Osteoblast (primary cell): ENCODE measurements at regions not wholly inside any gene's neighbourhood (a gene's known extent, or its start where the extent isn't known, plus 50 kb on each side); places are given as distances from the start of the nearest gene placed in this dataset.
"Not testable (repeated sequence)": the region's sequence is repeated elsewhere in the genome, so short reads cannot be mapped to it uniquely, and the experiment has no call there.

Experiments
- DNase-seq: peaks from one replicate; pipeline ENCODE4 v3.0.0; 2011; ENCODE audit warnings: low spot score, mixed read lengths; ENCODE audit not compliant: insufficient read length; ENCODE audit errors: missing footprints
- H2AFZ ChIP-seq: 2 replicates; pipeline ENCODE4 v1.6.0; 2011; ENCODE audit warnings: mild to moderate bottlenecking, low read length
- H3K27ac ChIP-seq: 2 replicates; pipeline ENCODE4 v1.5.1; 2011; ENCODE audit warnings: mild to moderate bottlenecking, low read depth, low read length, moderate library complexity
- H3K27me3 ChIP-seq: 2 replicates; pipeline ENCODE4 v1.6.0; 2012; ENCODE audit warnings: mild to moderate bottlenecking, control low read depth, inconsistent platforms, low read length, moderate library complexity; ENCODE audit not compliant: insufficient read depth
- H3K36me3 ChIP-seq: 2 replicates; pipeline ENCODE4 v1.5.1; 2011; ENCODE audit warnings: mild to moderate bottlenecking, low read length, control low read depth, moderate library complexity; ENCODE audit not compliant: insufficient read depth
- H3K4me1 ChIP-seq: 2 replicates; pipeline ENCODE4 v1.5.1; 2011; ENCODE audit warnings: mild to moderate bottlenecking, low read length, control low read depth, moderate library complexity; ENCODE audit not compliant: insufficient read depth
- H3K4me2 ChIP-seq: 2 replicates; pipeline ENCODE4 v1.6.0; 2011; ENCODE audit warnings: mild to moderate bottlenecking, low read length; ENCODE audit not compliant: insufficient read depth
- H3K4me3 ChIP-seq: fragments of 200-600 bp; sonication (generic); 3 replicates; pipeline ENCODE4 v1.5.1; 2012; ENCODE audit warnings: mild to moderate bottlenecking, low read length, inconsistent platforms; ENCODE audit not compliant: insufficient read depth
- H3K79me2 ChIP-seq: 2 replicates; pipeline ENCODE4 v1.6.0; 2012; ENCODE audit warnings: mild to moderate bottlenecking, low read length, control low read depth, inconsistent platforms; ENCODE audit not compliant: insufficient read depth
- H3K9me3 ChIP-seq: 2 replicates; pipeline ENCODE4 v1.5.1; 2011; ENCODE audit warnings: low read depth, low read length, control low read depth
- H4K20me1 ChIP-seq: 2 replicates; pipeline ENCODE4 v1.6.0; 2012; ENCODE audit warnings: mild to moderate bottlenecking, low read length, control low read depth; ENCODE audit not compliant: insufficient read depth
- TF ChIP-seq, protein P1 (sequence below): IDR thresholded peaks from 2 replicates; pipeline ENCODE4 v1.5.1; 2011; ENCODE audit warnings: mild to moderate bottlenecking, low read depth, low read length, moderate library complexity; ENCODE audit errors: extremely low read depth

DNA sequence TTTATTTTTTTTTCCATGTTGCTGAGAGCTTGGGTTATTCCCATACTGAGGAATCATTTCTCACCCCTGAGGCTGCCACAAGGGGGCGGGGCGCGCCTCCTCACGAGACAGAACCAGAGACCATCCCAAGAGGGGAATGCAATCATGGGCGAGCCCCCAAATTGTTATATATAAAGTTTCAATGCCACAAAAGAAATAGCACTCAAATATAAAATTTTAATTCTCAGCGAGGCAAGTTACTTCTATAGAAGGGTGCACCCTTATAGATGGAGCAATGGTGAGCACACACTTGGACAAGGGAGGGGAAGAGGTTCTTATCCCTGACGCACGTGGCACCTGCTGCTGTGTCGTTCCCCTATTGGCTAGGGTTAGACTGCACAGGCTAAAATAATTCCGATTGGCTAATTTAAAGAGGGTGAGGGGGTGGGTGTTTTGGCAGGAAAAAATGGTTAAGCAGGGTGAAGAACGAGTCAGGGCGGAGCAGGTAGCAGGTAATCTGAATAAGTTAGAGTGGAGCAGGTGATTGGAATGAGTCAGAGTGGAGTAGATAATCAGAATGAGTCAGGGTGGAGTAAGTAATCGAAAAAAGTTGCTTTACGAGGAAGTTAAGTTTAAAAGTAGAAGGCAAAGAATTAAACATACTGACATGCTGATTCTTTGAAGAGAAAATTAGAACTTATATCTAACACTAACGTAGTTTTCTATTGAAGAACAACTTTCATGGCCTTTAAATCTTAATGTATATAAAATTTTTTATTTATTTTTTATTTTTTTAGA lies 177.5 kb downstream of the MTCL1 start:
- H3K4me3 ChIP-seq: no peak overlapping the region
- no peaks in the 10 kb centered on the region for H3K36me3 ChIP-seq
- H3K79me2 ChIP-seq: no peaks in the 10 kb centered on the region
- no peaks in the 10 kb centered on the region for H4K20me1 ChIP-seq
- no peaks in the 10 kb centered on the region for H3K4me1 ChIP-seq
- TF ChIP-seq, protein P1, sequence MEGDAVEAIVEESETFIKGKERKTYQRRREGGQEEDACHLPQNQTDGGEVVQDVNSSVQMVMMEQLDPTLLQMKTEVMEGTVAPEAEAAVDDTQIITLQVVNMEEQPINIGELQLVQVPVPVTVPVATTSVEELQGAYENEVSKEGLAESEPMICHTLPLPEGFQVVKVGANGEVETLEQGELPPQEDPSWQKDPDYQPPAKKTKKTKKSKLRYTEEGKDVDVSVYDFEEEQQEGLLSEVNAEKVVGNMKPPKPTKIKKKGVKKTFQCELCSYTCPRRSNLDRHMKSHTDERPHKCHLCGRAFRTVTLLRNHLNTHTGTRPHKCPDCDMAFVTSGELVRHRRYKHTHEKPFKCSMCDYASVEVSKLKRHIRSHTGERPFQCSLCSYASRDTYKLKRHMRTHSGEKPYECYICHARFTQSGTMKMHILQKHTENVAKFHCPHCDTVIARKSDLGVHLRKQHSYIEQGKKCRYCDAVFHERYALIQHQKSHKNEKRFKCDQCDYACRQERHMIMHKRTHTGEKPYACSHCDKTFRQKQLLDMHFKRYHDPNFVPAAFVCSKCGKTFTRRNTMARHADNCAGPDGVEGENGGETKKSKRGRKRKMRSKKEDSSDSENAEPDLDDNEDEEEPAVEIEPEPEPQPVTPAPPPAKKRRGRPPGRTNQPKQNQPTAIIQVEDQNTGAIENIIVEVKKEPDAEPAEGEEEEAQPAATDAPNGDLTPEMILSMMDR: no peak
- H3K27ac ChIP-seq: no peak overlapping the region
- DNase-seq: no peak
- H3K9me3 ChIP-seq: peaks cover 3% of the 10 kb centered on the region
- H3K4me2 ChIP-seq: no peak overlapping the region
- no peaks in the 10 kb centered on the region for H3K27me3 ChIP-seq
- H2AFZ ChIP-seq: no peak overlapping the region

DNA sequence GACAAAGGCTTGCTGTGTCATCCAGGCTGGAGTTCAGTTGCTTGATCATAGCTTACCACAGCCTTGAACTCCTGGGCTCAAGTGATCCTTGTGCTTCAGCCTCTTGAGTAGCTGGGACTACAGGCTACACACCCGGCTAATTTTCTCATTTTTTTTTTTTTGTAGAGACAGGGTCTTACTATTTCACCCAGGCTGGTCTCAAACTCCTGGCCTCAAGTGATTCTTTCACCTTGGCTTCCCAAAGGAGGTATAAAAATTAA lies 178.0 kb downstream of the MTCL1 start:
- no peaks in the 10 kb centered on the region for H3K4me1 ChIP-seq
- H3K9me3 ChIP-seq: peaks cover 3% of the 10 kb centered on the region
- H4K20me1 ChIP-seq: no peaks in the 10 kb centered on the region
- no peak overlapping the region for H3K4me2 ChIP-seq
- H3K36me3 ChIP-seq: no peaks in the 10 kb centered on the region
- no peaks in the 10 kb centered on the region for H3K27me3 ChIP-seq
- no peak for DNase-seq
- TF ChIP-seq, protein P1: no peak
- H3K27ac ChIP-seq: no peak overlapping the region
- H2AFZ ChIP-seq: no peak overlapping the region
- H3K79me2 ChIP-seq: no peaks in the 10 kb centered on the region
- no peak overlapping the region for H3K4me3 ChIP-seq

DNA sequence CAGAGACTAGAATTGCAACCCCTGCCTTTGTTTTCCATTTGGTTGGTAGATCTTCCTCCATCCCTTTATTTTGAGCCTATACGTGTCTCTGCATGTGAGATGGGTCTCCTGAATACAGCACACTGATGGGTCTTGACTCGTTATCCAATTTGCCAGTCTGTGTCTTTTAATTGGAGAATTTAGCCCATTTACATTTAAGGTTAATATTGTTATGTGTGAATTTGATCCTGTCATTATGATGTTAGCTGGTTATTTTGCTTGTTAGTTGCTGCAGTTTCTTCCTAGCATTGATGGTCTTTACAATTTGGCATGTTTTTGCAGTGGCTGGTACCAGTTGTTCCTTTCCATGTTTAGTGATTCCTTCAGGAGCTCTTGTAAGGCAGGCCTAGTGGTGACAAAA lies 182.5 kb downstream of the MTCL1 start:
- not testable (repeated sequence) for H3K79me2 ChIP-seq, H3K27me3 ChIP-seq, H3K4me2 ChIP-seq, DNase-seq, H3K36me3 ChIP-seq, H3K9me3 ChIP-seq, H3K27ac ChIP-seq, H2AFZ ChIP-seq, H4K20me1 ChIP-seq, H3K4me3 ChIP-seq
- peaks cover 21% of the 10 kb centered on the region for H3K4me1 ChIP-seq

DNA sequence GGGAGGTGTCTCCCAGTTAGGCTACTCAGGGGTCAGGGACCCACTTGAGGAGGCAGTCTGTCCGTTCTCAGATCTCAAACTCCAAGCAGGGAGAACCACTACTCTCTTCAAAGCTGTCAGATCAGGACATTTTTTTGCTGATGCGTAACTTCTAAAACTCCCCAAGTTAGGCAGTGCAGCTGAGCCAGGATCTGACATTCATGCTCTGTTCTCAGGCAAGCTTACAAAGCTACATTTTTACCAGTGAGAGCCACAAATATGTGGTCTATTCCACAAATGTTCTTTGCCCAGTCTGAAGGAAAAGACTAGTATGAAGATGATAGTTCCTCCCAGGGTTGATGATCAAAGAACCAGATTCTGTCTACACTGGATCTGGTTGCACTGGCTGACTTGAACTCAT lies 184.1 kb downstream of the MTCL1 start:
- H3K79me2 ChIP-seq: no peaks in the 10 kb centered on the region
- DNase-seq: no peak
- peak overlapping the region; percentile 62 for H3K27ac ChIP-seq
- H3K36me3 ChIP-seq: no peaks in the 10 kb centered on the region
- H3K4me3 ChIP-seq: no peak overlapping the region
- no peaks in the 10 kb centered on the region for H4K20me1 ChIP-seq
- peak overlapping the region; percentile 10 for H3K4me2 ChIP-seq
- no peaks in the 10 kb centered on the region for H3K9me3 ChIP-seq
- H3K27me3 ChIP-seq: no peaks in the 10 kb centered on the region
- peaks cover 24% of the 10 kb centered on the region for H3K4me1 ChIP-seq
- peak overlapping the region; percentile 4 for H2AFZ ChIP-seq
- TF ChIP-seq, protein P1: no peak

DNA sequence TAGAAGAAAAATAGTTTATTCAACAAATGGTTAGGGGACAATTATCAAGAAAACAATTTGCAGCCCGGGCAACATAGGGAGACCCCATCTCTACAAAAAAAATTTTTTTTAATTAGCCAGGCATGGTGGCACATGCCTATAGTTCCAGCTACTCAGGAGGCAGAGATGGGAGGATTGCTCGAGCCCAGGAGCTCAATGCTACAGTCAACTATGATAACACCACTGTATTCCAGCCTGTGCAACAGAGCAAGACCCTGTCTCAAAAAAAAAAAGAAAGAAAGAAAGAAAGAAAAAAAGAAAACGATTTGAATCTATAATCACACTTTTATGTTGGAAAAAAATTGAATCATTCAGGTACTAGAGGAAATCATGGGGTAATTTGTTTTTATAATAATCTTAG lies 185.1 kb downstream of the MTCL1 start:
- Histone ChIP-seq H3K27ac (peak overlapping the region; percentile 77), H3K4me2 (peak overlapping the region; percentile 32), H3K4me1 (peaks cover 27% of the 10 kb centered on the region)
- not testable (repeated sequence) for H3K79me2 ChIP-seq, DNase-seq, H2AFZ ChIP-seq, H3K4me3 ChIP-seq, H3K9me3 ChIP-seq, H3K36me3 ChIP-seq, H3K27me3 ChIP-seq, H4K20me1 ChIP-seq
